H9 (cell line): ENCODE measurements at regions not wholly inside any gene's neighbourhood (a gene's known extent, or its start where the extent isn't known, plus 50 kb on each side); places are given as distances from the start of the nearest gene placed in this dataset.

Experiments used
- DNase-seq: peaks from one replicate; pipeline ENCODE4 v3.0.0-alpha.2; 2017
- H2AFZ ChIP-seq: one replicate; pipeline ENCODE4 v1.6.1; 2013; ENCODE audit warnings: mild to moderate bottlenecking, low read length, control low read depth, moderate library complexity
- H2AK5ac ChIP-seq: 2 replicates; pipeline ENCODE4 v1.6.1; 2013; ENCODE audit warnings: low read length, control low read depth, mixed read lengths; ENCODE audit not compliant: insufficient read length
- H2BK120ac ChIP-seq: one replicate; pipeline ENCODE4 v1.6.1; 2013; ENCODE audit warnings: low read depth, mild to moderate bottlenecking, low read length, control low read depth, inconsistent platforms; ENCODE audit not compliant: poor library complexity, severe bottlenecking
- H2BK12ac ChIP-seq: 2 replicates; pipeline ENCODE4 v1.6.1; 2013; ENCODE audit warnings: low read length, control low read depth, mixed read lengths, low read depth; ENCODE audit not compliant: insufficient read length
- H2BK15ac ChIP-seq: 2 replicates; pipeline ENCODE4 v1.6.1; 2013; ENCODE audit warnings: low read depth, low read length, control low read depth
- H2BK20ac ChIP-seq: one replicate; pipeline ENCODE4 v1.6.1; 2013; ENCODE audit warnings: low read depth, mild to moderate bottlenecking, low read length, control low read depth, inconsistent platforms; ENCODE audit not compliant: poor library complexity, severe bottlenecking
- H2BK5ac ChIP-seq: 2 replicates; pipeline ENCODE4 v1.6.1; 2013; ENCODE audit warnings: low read length, control low read depth, mixed read lengths; ENCODE audit not compliant: insufficient read length
- H3K14ac ChIP-seq: 2 replicates; pipeline ENCODE4 v1.6.1; 2013; ENCODE audit warnings: low read length, control low read depth; ENCODE audit not compliant: insufficient read depth
- H3K18ac ChIP-seq: 2 replicates; pipeline ENCODE4 v1.6.1; 2013; ENCODE audit warnings: low read depth, mild to moderate bottlenecking, mixed read lengths, low read length, control low read depth; ENCODE audit not compliant: insufficient read length
- H3K23ac ChIP-seq: 2 replicates; pipeline ENCODE4 v1.6.1; 2013; ENCODE audit warnings: low read length, control low read depth, mixed read lengths, low read depth; ENCODE audit not compliant: insufficient read length
- H3K23me2 ChIP-seq: 2 replicates; pipeline ENCODE4 v1.6.1; 2013; ENCODE audit warnings: low read depth, mild to moderate bottlenecking, mixed read lengths, low read length, control low read depth; ENCODE audit not compliant: insufficient read length, poor library complexity, severe bottlenecking
- H3K27ac ChIP-seq: 2 replicates; pipeline ENCODE4 v1.5.1; 2013; ENCODE audit warnings: low read length, control low read depth, mixed read lengths, low read depth; ENCODE audit not compliant: insufficient read length
- H3K27me3 ChIP-seq: 2 replicates; pipeline ENCODE4 v1.6.1; 2013; ENCODE audit warnings: low read length, control low read depth, inconsistent platforms; ENCODE audit not compliant: insufficient read depth
- H3K4ac ChIP-seq: 2 replicates; pipeline ENCODE4 v1.6.1; 2013; ENCODE audit warnings: low read depth, mild to moderate bottlenecking, control low read depth, inconsistent platforms, low read length, moderate library complexity
- H3K4me1 ChIP-seq: 2 replicates; pipeline ENCODE4 v1.6.1; 2013; ENCODE audit warnings: low read length, control low read depth, inconsistent platforms; ENCODE audit not compliant: insufficient read depth
- H3K4me2 ChIP-seq: 2 replicates; pipeline ENCODE4 v1.6.1; 2013; ENCODE audit warnings: low read length, control low read depth, mixed read lengths; ENCODE audit not compliant: insufficient read length, insufficient read depth
- H3K56ac ChIP-seq: 2 replicates; pipeline ENCODE4 v1.6.1; 2013; ENCODE audit warnings: low read depth, mild to moderate bottlenecking, mixed read lengths, low read length, control low read depth; ENCODE audit not compliant: insufficient read length
- H3K79me1 ChIP-seq: 2 replicates; pipeline ENCODE4 v1.6.1; 2013; ENCODE audit warnings: low read depth, mild to moderate bottlenecking, moderate library complexity, low read length, control low read depth, inconsistent platforms; ENCODE audit not compliant: insufficient read depth, poor library complexity, severe bottlenecking
- H3K79me2 ChIP-seq: 2 replicates; pipeline ENCODE4 v1.6.1; 2013; ENCODE audit warnings: low read length, control low read depth, inconsistent platforms; ENCODE audit not compliant: insufficient read depth
- H3K9ac ChIP-seq: 2 replicates; pipeline ENCODE4 v1.6.1; 2013; ENCODE audit warnings: low read length, control low read depth, mixed read lengths; ENCODE audit not compliant: insufficient read length; ENCODE audit errors: extremely low read depth
- H3K9me3 ChIP-seq: one replicate; pipeline ENCODE4 v1.6.1; 2013; ENCODE audit warnings: low read depth, low read length, inconsistent platforms; ENCODE audit not compliant: control insufficient read depth
- H3T11ph ChIP-seq: one replicate; pipeline ENCODE4 v1.6.1; 2013; ENCODE audit warnings: mild to moderate bottlenecking, low read length, control low read depth, inconsistent platforms
- H4K20me1 ChIP-seq: one replicate; pipeline ENCODE4 v1.6.1; 2013; ENCODE audit not compliant: control insufficient read depth, insufficient read length, insufficient read depth
- H4K5ac ChIP-seq: 2 replicates; pipeline ENCODE4 v1.6.1; 2013; ENCODE audit warnings: low read depth, mild to moderate bottlenecking, mixed read lengths, low read length, control low read depth; ENCODE audit not compliant: insufficient read length
- H4K8ac ChIP-seq: replicated peaks from 2 replicates; pipeline ENCODE4 v1.6.1; 2013; ENCODE audit warnings: low read length, control low read depth, mixed read lengths, low read depth; ENCODE audit not compliant: insufficient read length
- H4K91ac ChIP-seq: 2 replicates; pipeline ENCODE4 v1.6.1; 2013; ENCODE audit warnings: low read depth, mild to moderate bottlenecking, moderate library complexity, mixed read lengths, low read length, control low read depth; ENCODE audit not compliant: insufficient read length
- H3K27ac Mint-ChIP-seq, 3 experiments: 2 replicates in 2 of 3; 3 replicates in 1 of 3; pipeline ENCODE4 v1.8.0; 2020 to 2021; ENCODE audit warnings: mixed read lengths in 3 of 3, mild to moderate bottlenecking in 1 of 3, moderate library complexity in 1 of 3
- H3K27me3 Mint-ChIP-seq: 2 replicates; pipeline ENCODE4 v1.8.0; 2021; ENCODE audit warnings: low read depth, mild to moderate bottlenecking, moderate library complexity, mixed read lengths
- H3K36me3 Mint-ChIP-seq, 3 experiments: 2 replicates in 2 of 3; 3 replicates in 1 of 3; pipeline ENCODE4 v1.8.0; 2020 to 2021; ENCODE audit warnings: low read depth in 3 of 3, mixed read lengths in 3 of 3; ENCODE audit not compliant: insufficient read depth in 1 of 3
- H3K4me1 Mint-ChIP-seq, 2 experiments: 2 replicates each; pipeline ENCODE4 v1.8.0; 2020; ENCODE audit warnings: mixed read lengths in 2 of 2
- H3K4me3 Mint-ChIP-seq, 2 experiments: 2 replicates in 1 of 2; 3 replicates in 1 of 2; pipeline ENCODE4 v1.8.0; 2020 to 2021; ENCODE audit warnings: mild to moderate bottlenecking in 2 of 2, mixed read lengths in 2 of 2, moderate library complexity in 1 of 2
- H3K9me3 Mint-ChIP-seq, 2 experiments: 2 replicates in 1 of 2; 3 replicates in 1 of 2; pipeline ENCODE4 v1.8.0; 2020; ENCODE audit warnings: mild to moderate bottlenecking in 2 of 2, mixed read lengths in 2 of 2, moderate library complexity in 1 of 2
- CTCF ChIP-seq: fragments of 200-600 bp; sonication (generic); conservative IDR thresholded peaks from 3 replicates; pipeline ENCODE4 v1.8.0; 2021; ENCODE audit warnings: antibody characterized with exemption, mild to moderate bottlenecking
- WGBS: extraction: QIAGEN DNeasy Blood & Tissue Kit; methylation state at CpG from one replicate; pipeline ENCODE4 v1.1.7; 2013; ENCODE audit warnings: missing lambda C conversion rate, low lambda C conversion rate, mixed read lengths; ENCODE audit not compliant: insufficient read length; ENCODE audit errors: extremely low coverage; 5-methylcytosine and 5-hydroxymethylcytosine counted together

DNA sequence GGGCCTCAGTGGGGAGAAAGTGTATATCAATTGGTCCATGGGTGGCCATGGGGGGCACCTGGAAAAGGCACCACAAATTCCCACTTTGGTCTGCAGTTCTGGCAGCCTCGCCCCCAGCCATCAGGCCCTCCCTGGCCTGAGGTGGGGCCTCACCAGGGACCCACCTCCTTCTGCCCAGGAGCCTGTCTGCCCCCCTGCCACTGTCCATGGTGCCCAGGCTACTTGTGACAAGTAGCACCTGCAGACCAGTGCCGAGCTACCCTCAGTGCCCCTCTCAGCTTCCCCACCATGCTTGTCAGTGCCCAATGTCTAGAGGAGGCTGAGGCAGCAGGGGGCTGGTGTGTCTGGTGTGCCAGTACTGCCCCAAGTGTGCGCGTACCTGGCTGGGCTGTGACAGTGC, 87.1 kb upstream of the PAXBP1 start:
- DNase-seq = no peak
- no peaks in the 10 kb centered on the region for H4K20me1 ChIP-seq
- H3K23me2 ChIP-seq = no peaks in the 10 kb centered on the region
- no peaks in the 10 kb centered on the region for H3K79me2 ChIP-seq
- no peak overlapping the region for H2BK5ac ChIP-seq
- no peak overlapping the region for H3K23ac ChIP-seq
- no peak overlapping the region for H2AFZ ChIP-seq
- H3K14ac ChIP-seq = no peak overlapping the region
- peaks cover 7% of the 10 kb centered on the region for H3K9me3 ChIP-seq
- peaks cover 39 to 41% of the 10 kb centered on the region in 2 experiments for H3K9me3 Mint-ChIP-seq
- H2BK15ac ChIP-seq = no peak overlapping the region
- H3K36me3 Mint-ChIP-seq = peaks cover 3 to 21% (median 12%) of the 10 kb centered on the region in 3 experiments; a peak in 6 of 7 replicates
- no peak overlapping the region for H4K91ac ChIP-seq
- no peak overlapping the region for H3K4me3 Mint-ChIP-seq
- H3K56ac ChIP-seq = no peak overlapping the region
- H3T11ph ChIP-seq = no peak overlapping the region
- no peaks in the 10 kb centered on the region for H3K4me1 ChIP-seq
- no peak overlapping the region for H3K9ac ChIP-seq
- TF ChIP-seq CTCF = no peak
- H3K27me3 Mint-ChIP-seq = peaks cover 2% of the 10 kb centered on the region
- H3K4me2 ChIP-seq = no peak overlapping the region
- H3K79me1 ChIP-seq = no peaks in the 10 kb centered on the region
- H3K4me1 Mint-ChIP-seq = peaks cover 11 to 12% of the 10 kb centered on the region in 2 experiments
- H3K27ac ChIP-seq = no peak overlapping the region
- no peak overlapping the region for H4K8ac ChIP-seq
- H2BK120ac ChIP-seq = no peak overlapping the region
- H3K4ac ChIP-seq = no peak overlapping the region
- no CpG with 5 or more reads among the region's 4 CpGs for WGBS
- H3K27me3 ChIP-seq = no peaks in the 10 kb centered on the region
- H3K18ac ChIP-seq = no peak overlapping the region
- H2BK20ac ChIP-seq = no peak overlapping the region
- H2AK5ac ChIP-seq = no peak overlapping the region
- no peak overlapping the region for H4K5ac ChIP-seq
- no peak overlapping the region for H2BK12ac ChIP-seq
- H3K27ac Mint-ChIP-seq = no peak overlapping the region
